Ureter (tissue), 1 donor: ENCODE measurements at regions not wholly inside any gene's neighbourhood (a gene's known extent, or its start where the extent isn't known, plus 50 kb on each side); places are given as distances from the start of the nearest gene placed in this dataset.

Source experiments
- DNase-seq: peaks from one replicate; pipeline ENCODE4 v3.0.0-alpha.2; 2020; ENCODE audit warnings: low spot score
- donor health status: DM: yes; HTN: yes; CAD: no.

- no peak for DNase-seq
Measured at GRCh38 chr7:81606078-81606863, 163.6 kb downstream of the HGF start.

GRCh38 chr7:81605493-81605892 is 164.4 kb downstream of the HGF start:
- no peak for DNase-seq

- no peak for DNase-seq
Measured at GRCh38 chr7:81604808-81605174, 165.1 kb downstream of the HGF start.

GRCh38 chr7:81604075-81604807 is 165.6 kb downstream of the HGF start:
- DNase-seq, result no peak

GRCh38 chr7:81600608-81601007 is 169.2 kb downstream of the HGF start:
- DNase-seq, result no peak

GRCh38 chr7:81598951-81599350 is 170.9 kb downstream of the HGF start:
- no peak for DNase-seq

- no peak for DNase-seq
Measured at GRCh38 chr7:81594767-81595166, 175.1 kb downstream of the HGF start.

- DNase-seq, result no peak
Measured at GRCh38 chr7:81590131-81590530, 179.7 kb downstream of the HGF start.

GRCh38 chr7:81584667-81585066 is 185.2 kb downstream of the HGF start:
- no peak for DNase-seq

GRCh38 chr7:81583882-81584533 is 185.8 kb downstream of the HGF start:
- DNase-seq, result no peak

- DNase-seq, result no peak
Measured at GRCh38 chr7:81583090-81583489, 186.8 kb downstream of the HGF start.

GRCh38 chr7:81577642-81578340 is 192.1 kb downstream of the HGF start:
- DNase-seq, result no peak

GRCh38 chr7:81574723-81575326 is 195.0 kb downstream of the HGF start:
- no peak for DNase-seq

- DNase-seq, result no peak
Measured at GRCh38 chr7:81573932-81574331, 195.9 kb downstream of the HGF start.

GRCh38 chr7:81573128-81573527 is 196.7 kb downstream of the HGF start:
- no peak for DNase-seq

GRCh38 chr7:81562581-81562980 is 207.3 kb downstream of the HGF start:
- no peak for DNase-seq

GRCh38 chr7:81560708-81561107 is 209.1 kb downstream of the HGF start:
- DNase-seq, result no peak

- DNase-seq, result no peak
Measured at GRCh38 chr7:81549484-81550016, 220.3 kb downstream of the HGF start.

- DNase-seq, result no peak
Measured at GRCh38 chr7:81534996-81535395, 234.9 kb downstream of the HGF start.

GRCh38 chr7:81534446-81534845 is 235.4 kb downstream of the HGF start:
- no peak for DNase-seq

GRCh38 chr7:81533931-81534330 is 235.9 kb downstream of the HGF start:
- DNase-seq, result no peak

- no peak for DNase-seq
Measured at GRCh38 chr7:81533426-81533825, 236.4 kb downstream of the HGF start.
